AG04450 (cell line): ENCODE measurements at regions not wholly inside any gene's neighbourhood (a gene's known extent, or its start where the extent isn't known, plus 50 kb on each side); places are given as distances from the start of the nearest gene placed in this dataset.

Experiments used
- CTCF ChIA-PET: fragments of 300-600, 350-600 bp; formaldehyde crosslinking; extraction: SDS; loops from one replicate; lab custom pipeline; 2022; ENCODE audit warnings: antibody characterized with exemption, inconsistent platforms; lab: Charles Lee
- POLR2A ChIA-PET: fragments of 350-600 bp; formaldehyde crosslinking; extraction: SDS; loops from one replicate; lab custom pipeline; 2021; ENCODE audit warnings: antibody characterized with exemption, inconsistent platforms; lab: Yijun Ruan, JAX
- DNase-seq: peaks from one replicate; pipeline ENCODE4 v3.0.0-alpha.2; 2011; ENCODE audit warnings: low read depth, low spot score
- H3K27ac ChIP-seq: one replicate; pipeline ENCODE4 v1.5.1; 2012; ENCODE audit warnings: low read depth, low read length, control low read depth
- H3K27me3 ChIP-seq: one replicate; pipeline ENCODE4 v1.6.0; 2012; ENCODE audit warnings: low read length; ENCODE audit not compliant: control insufficient read depth, insufficient read depth
- H3K4me3 ChIP-seq: 2 replicates; pipeline ENCODE4 v1.5.1; 2011; ENCODE audit warnings: mild to moderate bottlenecking, low read depth, low read length, control low read depth
- H3K9me3 ChIP-seq: 2 replicates; pipeline ENCODE4 v1.5.1; 2012; ENCODE audit warnings: low read length; ENCODE audit not compliant: control insufficient read depth, insufficient read depth
- TF ChIP-seq, protein P1 (sequence below): IDR thresholded peaks from 2 replicates; pipeline ENCODE4 v1.5.1; 2011; ENCODE audit warnings: low read depth, low read length, control low read depth, inconsistent platforms

DNA sequence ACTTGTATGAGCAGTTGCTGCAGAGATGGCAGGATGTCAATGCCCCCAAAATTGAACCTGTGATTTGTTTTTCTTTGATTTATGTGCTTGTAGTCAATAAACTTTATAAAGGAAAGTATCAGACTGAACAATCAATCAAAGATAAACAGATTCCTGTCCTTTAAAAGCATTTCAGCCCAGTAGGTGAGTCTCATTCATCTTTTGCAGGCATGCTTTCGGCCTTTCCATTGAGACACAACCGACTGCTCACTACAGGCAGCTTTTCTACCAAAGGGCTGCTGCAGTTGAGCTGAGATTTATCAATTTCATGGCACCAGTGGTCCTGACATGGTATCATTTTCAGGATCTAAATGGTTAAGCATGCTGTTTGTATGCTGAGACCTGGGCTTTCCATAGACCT is 513.6 kb upstream of the PTBP2 start:
- Histone ChIP-seq H3K4me3 (no peak overlapping the region), H3K27ac (no peak overlapping the region), H3K27me3 (no peaks in the 10 kb centered on the region), H3K9me3 (no peaks in the 10 kb centered on the region)
- POLR2A ChIA-PET, result no interaction called here
- TF ChIP-seq, protein P1, sequence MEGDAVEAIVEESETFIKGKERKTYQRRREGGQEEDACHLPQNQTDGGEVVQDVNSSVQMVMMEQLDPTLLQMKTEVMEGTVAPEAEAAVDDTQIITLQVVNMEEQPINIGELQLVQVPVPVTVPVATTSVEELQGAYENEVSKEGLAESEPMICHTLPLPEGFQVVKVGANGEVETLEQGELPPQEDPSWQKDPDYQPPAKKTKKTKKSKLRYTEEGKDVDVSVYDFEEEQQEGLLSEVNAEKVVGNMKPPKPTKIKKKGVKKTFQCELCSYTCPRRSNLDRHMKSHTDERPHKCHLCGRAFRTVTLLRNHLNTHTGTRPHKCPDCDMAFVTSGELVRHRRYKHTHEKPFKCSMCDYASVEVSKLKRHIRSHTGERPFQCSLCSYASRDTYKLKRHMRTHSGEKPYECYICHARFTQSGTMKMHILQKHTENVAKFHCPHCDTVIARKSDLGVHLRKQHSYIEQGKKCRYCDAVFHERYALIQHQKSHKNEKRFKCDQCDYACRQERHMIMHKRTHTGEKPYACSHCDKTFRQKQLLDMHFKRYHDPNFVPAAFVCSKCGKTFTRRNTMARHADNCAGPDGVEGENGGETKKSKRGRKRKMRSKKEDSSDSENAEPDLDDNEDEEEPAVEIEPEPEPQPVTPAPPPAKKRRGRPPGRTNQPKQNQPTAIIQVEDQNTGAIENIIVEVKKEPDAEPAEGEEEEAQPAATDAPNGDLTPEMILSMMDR, result no peak
- CTCF ChIA-PET, result no interaction called here
- no peak for DNase-seq

DNA sequence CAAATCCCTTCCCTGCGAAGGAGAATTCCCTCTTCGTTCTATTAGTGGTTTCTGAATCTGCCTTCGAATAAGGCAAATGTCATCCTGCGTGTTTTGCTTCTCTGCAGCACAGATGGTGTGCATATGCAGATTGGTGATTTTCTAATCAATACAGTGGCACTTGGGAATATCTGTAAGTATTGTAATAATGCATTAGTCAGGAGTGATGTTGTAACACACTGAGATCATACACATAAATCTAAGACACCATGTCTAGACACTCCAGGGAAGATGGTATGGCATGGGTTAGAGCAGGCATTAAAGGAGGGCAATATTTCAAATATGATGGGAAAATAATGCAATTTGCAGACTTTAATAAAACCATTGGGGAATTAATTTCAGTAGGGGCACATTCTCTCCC is 513.2 kb upstream of the PTBP2 start:
- POLR2A ChIA-PET, result no interaction called here
- TF ChIP-seq, protein P1, result no peak
- Histone ChIP-seq H3K9me3 (no peaks in the 10 kb centered on the region), H3K27me3 (no peaks in the 10 kb centered on the region), H3K4me3 (no peak overlapping the region), H3K27ac (no peak overlapping the region)
- no peak for DNase-seq
- CTCF ChIA-PET, result no interaction called here

DNA sequence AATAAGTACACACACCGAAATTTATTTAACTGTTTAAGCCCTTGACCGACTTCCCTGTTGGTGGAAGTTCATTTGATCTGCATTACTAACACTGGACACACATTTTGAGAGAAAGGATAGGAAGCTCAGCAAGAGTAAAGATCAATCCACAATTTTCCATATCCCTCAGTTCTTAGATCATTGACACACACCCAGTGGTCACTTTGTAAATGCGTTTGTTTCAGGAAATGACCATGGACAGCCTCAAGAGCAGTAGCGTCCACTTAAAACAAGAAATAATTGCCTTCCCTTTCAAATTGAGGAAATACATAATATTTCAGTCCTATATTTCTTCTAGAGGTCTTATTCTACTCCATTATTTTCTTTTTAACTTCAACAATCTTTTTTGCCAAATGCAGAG is 511.5 kb upstream of the PTBP2 start:
- H3K9me3 ChIP-seq, result no peaks in the 10 kb centered on the region
- H3K27ac ChIP-seq, result no peak overlapping the region
- no peak overlapping the region for H3K4me3 ChIP-seq
- CTCF ChIA-PET, result no interaction called here
- DNase-seq, result no peak
- TF ChIP-seq, protein P1, result no peak
- H3K27me3 ChIP-seq, result no peaks in the 10 kb centered on the region
- POLR2A ChIA-PET, result no interaction called here

DNA sequence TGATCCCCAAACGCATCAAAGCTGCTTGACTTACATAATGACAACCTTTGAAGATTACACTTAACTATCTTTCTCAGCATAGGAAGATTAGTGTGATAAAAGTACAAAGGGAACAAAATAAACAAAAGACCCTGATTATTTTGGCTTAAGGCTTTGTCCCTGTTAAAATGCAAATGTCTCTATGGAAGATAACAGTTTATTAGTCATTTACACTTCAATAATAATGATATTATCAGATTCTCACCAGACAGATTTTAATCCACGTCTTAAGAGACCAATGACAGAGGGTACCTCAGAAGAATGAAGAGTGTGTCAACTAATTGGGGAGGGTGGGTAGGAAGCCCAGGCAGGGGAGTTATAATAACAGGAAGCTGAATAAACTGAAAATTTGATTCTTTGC is 510.4 kb upstream of the PTBP2 start:
- H3K4me3 ChIP-seq, result no peak overlapping the region
- no peak overlapping the region for H3K27ac ChIP-seq
- ChIA-PET POLR2A (no interaction called here), CTCF (interaction anchor here (0.6 to 1.1 kb wide), 3 partner anchors 25 to 978 kb away, joined by 3 read pairs; no protein-coding TSS in a partner anchor)
- TF ChIP-seq, protein P1, result no peak
- no peaks in the 10 kb centered on the region for H3K27me3 ChIP-seq
- H3K9me3 ChIP-seq, result no peaks in the 10 kb centered on the region
- DNase-seq, result no peak

DNA sequence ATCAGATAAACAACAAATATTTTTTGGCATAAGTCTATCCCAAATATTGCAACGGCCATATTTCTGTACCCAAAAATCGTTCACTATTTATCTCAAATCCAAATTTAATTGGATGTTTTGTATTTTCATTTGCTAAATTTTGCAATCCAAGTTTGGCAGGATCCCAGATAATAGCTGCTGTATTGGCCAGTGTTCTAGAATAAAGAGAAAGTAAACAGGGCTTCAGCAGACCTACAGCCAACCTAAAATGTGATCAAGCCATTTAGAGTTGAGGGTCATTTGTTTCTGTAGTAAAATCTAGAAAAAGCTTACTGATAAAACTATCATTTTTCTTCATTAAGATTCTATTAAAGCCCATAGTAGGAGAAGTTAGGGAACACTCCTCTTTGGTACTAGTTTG is 506.6 kb upstream of the PTBP2 start:
- Histone ChIP-seq H3K27ac (no peak overlapping the region), H3K27me3 (no peaks in the 10 kb centered on the region), H3K4me3 (no peak overlapping the region), H3K9me3 (no peaks in the 10 kb centered on the region)
- TF ChIP-seq, protein P1, result no peak
- POLR2A ChIA-PET, result no interaction called here
- CTCF ChIA-PET, result no interaction called here
- no peak for DNase-seq
